ENCODE measurements at regions not wholly inside any gene's neighbourhood (a gene's known extent, or its start where the extent isn't known, plus 50 kb on each side); places are given as distances from the start of the nearest gene placed in this dataset.
"Not testable (repeated sequence)": the region's sequence is repeated elsewhere in the genome, so short reads cannot be mapped to it uniquely, and the experiment has no call there.

DNA sequence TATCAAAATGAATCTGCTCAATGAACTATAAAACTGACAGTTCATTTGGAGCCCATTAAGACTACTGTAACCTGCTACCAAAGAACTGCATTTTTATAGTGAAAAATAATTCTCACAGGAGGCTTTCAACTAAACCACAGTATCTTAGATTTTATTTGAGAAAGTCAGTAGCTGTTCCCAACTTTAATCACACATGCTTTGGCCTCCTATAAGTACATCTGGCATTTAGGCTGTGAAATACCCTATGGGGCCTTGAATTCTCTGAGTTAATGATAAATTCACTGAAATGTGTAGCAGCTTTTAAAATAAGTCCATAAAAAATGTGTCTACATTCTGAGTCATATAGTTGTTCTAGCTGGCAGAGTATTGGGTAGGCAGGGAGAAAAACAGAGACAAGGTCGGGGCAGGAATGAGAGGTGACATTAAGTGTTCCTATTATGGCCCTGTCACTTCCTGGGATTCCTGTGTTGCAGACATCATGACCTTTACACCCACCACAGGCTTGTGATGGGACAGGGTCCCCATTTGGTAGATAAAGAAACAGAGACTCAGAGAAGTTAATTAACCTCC, 588.8 kb downstream of the REEP3 start:
- no peak for DNase-seq (ENCODE audit: low read depth in 3 of 3, low spot score in 1 of 3)

DNA sequence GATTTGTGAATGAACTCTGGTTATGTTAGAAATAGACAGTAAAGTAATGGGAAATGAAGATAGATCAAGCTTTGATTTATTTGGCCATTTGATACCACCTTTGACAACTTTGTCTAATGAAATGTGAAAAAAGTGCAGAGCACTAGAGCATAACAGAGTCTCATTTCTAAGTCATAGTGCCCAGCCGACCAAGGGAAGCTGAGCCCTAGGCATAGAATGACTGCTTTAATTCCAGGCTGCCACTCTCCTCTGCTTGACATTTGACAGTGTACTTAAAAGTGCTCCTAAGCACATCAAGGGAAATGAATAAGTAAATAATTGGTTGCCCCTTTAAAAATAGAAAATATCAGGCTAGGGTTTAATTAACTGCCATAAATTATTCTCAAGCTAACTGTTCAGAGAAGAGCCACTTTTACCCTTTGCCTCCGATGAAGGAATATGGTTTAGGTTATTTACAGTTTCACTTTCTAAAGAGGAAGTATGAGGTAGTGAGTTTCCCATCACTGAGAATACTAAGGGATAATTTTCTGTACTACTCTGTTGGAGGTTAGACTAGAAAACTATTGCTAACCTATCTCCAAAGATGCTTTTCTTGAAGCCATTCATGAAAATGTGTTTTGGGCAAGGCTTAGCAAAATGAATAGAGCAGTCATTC, 591.6 kb downstream of the REEP3 start:
- DNase-seq (ENCODE audit: low read depth in 3 of 3, low spot score in 1 of 3) = no peak

DNA sequence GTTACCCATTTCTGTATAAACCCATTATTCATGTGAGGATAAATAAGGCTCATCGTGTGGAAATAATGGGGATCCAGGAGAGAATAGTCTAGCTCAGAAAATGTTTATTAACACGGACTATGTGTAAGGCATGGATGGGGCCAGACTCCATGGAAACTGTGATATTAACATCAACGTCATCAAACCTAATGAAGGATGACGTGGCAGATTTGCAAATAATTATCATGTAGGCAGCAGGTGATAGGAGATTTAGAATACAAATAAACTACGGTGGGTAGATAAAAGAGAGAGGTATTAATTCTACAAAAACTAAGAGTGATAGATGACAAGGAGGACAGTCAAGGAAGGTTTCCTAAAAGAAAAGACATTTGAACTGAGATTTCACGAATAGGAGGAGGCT, 592.2 kb downstream of the REEP3 start:
- DNase-seq (ENCODE audit: low read depth in 3 of 3, low spot score in 1 of 3) = no peak

DNA sequence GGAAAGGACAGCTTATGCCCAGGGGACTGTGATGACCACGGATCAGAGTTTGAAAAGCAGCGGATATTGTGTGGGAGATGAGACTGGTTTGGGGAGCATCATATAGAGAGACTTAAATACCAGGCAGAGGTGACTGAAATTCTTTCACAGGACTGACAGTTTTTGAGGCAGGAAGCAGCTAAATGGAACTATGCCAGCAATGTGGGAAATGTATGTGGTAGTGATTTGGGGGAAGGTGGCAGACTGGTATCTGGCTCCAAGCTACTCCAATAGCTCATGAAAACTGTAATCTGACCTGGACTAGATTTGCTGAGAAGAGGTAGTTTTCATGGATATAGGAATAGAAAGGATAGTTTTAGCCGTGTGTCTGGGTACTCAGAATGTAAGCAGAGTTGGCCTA, 592.6 kb downstream of the REEP3 start:
- no peak for DNase-seq (ENCODE audit: low read depth in 3 of 3, low spot score in 1 of 3)

DNA sequence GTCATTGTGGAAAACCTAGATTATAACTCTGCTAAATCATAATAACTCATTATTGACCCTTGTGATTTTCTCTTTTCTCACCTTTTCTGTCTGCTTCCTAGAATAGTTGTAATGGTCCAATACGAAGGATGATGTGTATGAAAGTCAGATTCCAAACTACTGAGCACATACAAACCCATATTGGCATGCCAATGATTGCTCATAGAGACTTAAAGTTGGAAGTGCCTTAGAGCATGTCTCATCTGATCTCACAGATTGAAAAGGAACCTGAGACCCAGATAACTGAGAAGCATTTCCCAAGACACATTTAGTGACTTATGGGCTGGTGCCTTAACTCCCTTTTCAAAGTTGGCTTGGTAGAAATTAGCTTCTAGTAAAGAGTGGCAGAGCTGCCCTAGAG, 594.3 kb downstream of the REEP3 start:
- no peak for DNase-seq (ENCODE audit: low read depth in 3 of 3, low spot score in 1 of 3)

DNA sequence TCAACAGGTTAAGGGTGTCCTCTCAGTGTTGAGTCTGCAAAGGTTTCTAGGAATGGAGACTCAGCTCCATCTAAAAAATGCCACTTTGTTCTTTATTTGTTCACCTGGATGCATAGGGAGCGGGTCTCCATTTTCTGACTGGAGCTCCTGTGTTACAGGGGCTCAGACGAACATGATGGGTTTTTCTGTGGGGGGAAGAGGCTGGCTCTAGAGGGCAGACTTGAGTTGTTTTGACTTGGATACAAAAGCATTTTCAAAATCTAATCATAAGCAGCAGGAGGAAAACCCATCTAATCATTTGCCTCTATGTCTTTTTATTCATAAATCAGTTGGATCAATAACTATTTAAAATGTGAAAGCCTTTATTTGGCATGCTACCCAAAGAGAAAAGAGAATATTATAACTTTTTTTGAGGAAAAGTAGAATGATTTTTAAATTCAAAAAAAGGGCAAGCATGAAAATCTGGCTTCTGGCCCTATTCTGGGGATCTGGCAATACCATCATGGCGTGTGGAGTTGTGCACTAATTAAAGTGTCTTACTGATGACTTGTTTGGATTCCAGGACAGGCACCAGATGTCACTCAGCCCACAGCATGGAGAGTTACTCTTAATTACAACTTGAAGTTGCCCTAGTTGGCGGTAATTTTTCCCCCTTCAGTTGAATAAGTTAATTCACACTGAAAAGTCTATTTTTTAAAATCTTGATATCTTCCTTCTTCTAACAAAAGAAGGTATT, 594.9 kb downstream of the REEP3 start:
- DNase-seq (ENCODE audit: low read depth in 3 of 3, low spot score in 1 of 3) = no peak

DNA sequence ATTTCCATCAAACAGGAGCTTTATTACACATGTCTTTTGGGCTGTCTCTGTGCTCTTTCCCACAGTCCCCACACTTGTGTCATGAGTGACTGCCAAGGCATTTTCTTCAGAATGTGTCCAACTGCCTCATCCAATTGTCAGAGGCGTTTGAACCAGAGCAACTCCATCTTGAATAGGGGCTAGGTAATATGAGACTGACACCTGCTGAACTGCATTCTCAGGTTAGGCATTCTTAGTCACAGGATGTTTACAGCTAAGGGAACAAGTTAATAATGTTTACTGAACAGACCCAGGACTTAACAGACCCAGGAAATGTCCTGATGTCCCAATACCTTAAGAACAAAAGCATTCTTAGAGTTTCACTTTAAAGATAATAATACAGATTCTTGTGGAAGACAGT, 595.5 kb downstream of the REEP3 start:
- DNase-seq (ENCODE audit: low read depth in 3 of 3, low spot score in 1 of 3) = no peak

DNA sequence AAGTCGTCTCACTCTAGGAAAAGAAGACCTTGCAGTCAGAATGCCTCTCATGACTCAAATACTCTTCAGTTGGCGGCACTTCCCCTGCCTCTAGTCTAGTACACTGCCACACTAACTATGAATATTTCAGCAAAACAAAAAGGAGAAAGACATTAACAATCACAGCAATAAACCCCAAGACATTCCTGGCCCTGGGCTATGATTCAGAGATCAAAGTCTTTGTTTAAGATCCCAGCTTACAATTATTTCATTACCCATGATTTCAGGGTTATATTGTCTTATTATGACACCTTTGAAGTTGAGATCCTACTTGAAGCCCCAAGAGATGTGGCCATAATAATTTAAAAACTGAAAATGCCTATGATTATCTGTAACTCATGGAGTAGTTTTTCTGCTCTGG, 597.5 kb downstream of the REEP3 start:
- DNase-seq (ENCODE audit: low read depth in 3 of 3, low spot score in 1 of 3) = no peak

DNA sequence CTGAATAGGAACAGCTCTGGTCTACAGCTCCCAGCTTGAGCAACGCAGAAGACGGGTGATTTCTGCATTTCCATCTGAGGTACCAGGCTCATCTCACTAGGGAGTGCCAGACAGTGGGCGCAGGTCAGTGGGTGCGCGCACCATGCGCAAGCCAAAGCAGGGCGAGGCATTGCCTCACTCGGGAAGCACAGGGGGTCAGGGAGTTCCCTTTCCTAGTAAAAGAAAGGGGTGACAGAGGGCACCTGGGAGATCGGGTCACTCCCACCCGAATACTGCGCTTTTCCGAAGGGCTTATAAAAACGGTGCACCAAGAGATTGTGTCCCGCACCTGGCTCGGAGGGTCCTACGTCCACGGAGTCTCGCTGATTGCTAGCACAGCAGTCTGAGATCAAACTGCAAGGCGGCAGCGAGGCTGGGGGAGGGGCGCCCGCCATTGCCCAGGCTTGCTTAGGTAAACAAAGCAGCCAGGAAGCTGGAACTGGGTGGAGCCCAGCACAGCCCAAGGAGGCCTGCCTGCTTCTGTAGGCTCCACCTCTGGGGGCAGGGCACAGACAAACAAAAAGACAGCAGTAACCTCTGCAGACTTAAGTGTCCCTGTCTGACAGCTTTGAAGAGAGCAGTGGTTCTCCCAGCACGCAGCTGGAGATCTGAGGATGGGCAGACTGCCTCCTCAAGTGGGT, 599.2 kb downstream of the REEP3 start:
- DNase-seq (ENCODE audit: low read depth in 3 of 3, low spot score in 1 of 3) = not testable (repeated sequence)

DNA sequence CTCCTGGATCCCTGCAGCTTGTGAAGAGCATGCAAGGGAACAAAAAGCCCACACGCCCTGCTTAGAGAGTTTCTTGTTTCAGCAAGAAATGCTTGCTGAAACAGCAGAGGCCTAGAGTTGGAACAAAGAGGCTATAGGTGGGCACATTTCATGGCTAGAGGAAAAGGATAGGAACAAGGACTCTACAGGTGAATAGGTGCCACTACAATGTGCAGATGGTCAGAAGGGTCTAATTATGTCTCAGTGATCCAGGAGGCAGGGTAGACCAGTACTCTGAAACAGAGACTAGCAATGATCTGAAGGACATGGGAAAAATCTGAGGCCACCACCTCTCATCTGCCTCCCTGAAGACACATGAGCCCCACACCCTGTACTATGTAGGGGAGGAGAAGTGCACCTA, 609.0 kb downstream of the REEP3 start:
- no peak for DNase-seq (ENCODE audit: low read depth in 3 of 3, low spot score in 1 of 3)

DNA sequence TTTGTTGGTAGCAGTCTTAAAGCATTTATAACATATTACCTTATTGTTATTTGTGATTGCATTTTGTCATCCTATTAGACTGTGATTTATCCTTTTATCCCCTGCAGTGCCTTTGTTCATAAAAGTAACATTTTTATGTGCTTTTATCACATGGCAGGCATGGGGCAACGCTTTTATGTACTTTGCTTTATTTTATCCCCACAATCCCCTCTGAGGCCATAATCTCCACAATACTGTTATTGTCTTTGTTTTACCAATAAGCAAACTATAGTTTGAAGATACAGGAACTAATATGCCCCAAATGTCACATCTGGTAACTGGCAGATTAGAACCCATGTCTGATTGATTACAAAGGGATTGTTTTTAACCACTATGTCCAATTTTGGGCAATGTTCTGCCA, 613.5 kb downstream of the REEP3 start:
- DNase-seq (ENCODE audit: low read depth in 3 of 3, low spot score in 1 of 3) = no peak

DNA sequence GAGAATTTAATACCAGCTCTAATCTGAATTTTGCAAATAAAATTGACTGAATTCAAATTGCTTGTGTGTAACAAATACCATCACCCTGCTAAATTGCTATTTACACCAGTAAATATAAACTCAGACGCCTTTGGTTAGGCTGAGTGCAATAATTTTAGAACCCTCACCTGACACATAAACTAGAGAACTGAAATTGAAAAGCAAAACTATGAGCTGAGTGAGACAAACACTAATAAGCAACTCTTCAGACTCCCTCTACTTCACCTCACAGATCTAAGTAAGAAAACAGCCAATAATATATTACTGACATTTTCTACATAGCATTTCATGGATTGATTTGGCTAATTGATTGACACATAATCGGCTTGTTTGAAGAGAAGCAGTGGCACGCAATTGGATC, 621.2 kb downstream of the REEP3 start:
- DNase-seq (ENCODE audit: low read depth in 3 of 3, low spot score in 1 of 3) = no peak

DNA sequence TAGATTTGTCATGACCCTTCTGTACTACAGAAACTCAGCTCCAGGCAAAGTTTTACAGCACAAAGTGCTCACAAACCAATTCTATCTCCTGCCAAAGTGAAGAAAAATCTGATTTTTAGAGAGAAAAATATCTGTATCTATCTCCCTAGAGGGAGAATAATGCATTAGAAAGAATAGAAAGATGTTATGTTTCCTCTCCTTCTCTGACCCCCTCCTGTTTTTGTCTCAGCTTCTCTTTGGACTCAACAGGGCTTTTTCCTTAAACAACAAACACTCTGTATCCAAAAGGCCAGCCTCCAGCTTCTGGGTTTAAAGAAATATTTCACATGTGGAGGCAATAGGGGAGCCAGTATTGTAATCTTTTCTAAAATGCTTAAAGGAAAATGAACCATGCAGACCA, 627.4 kb downstream of the REEP3 start:
- DNase-seq (ENCODE audit: low read depth in 3 of 3, low spot score in 1 of 3) = no peak

DNA sequence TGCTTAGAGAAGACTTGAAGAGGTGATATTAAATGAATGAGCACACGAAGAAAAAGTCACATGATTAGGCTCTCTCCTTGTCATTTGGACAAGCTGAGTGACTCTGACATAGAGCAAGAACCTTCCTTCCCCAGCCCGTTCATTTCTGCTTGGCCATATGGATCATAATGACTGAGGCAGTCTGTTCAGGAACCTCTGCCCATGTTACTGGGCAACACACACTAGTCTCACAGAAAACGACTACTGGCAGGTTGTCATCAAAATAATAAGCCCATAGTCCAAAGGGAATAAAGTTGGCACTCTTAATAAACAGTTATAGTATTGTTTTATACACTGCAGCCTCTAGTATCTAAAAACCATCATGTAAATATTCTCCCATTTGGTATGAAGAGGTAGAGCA, 635.0 kb downstream of the REEP3 start:
- DNase-seq (ENCODE audit: low read depth in 3 of 3, low spot score in 1 of 3) = no peak

DNA sequence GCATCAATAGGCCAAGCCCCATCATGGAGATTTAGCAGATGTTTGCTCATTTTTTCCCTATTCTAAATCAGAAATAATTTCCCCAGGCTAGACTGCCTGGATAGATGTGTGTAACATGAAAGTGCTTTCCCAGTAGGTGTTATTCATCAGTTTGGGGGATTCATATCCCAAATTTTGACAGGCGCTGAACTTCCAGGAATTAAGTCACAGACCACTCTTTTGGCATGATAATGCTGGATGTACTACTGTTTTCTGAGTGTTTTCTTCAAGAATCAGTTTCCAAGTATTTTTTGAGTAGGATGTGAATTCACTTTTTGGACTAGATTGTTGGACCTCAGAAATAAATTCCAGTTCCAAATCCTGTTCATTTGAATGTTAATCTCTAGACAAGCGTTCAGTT, 637.4 kb downstream of the REEP3 start:
- no peak for DNase-seq (ENCODE audit: low read depth in 3 of 3, low spot score in 1 of 3)

DNA sequence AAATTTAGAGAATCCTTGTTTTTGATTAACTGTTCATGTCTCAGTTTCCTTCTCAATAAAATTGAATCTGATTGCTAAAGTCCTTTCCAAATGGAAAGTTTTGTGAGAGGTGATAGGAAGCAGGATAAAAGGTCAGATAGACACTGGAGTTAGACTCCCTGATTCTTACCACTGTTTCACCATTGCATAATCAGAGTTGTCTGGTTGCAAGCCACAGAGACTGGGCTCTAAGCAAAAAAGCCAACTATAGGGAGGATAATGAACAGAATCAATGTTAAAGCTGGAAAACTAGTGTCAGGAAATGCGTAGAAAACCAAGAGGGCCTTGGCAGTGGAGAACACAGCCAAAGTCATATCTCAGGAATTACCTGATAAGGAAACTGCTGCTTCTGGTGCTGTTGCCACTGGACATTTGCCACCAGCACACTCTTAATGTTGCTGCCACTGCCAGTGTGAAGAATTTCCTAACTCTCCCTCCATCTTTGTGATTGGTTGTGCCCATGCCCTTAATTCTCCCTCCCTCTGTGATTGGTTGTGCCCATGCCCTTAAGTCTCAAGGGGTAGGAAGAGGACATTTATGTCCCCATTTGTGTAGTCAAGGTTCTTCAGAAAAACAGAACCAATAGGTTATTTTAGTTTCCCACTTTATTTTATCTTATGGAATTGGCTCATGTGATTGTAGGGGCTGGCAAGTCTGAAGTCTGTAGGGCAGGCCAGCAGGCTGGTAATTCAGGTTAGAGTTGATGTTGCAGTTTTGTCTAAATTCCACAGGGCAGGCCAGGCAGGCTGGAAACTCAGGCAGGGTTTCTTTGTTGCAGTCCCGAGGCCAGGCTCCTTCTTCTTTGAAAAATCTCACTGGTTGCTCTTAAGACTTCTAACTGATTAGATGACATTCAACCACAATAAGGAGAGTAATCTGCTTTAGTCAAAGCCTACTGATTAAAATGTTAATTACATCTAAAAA, 639.0 kb downstream of the REEP3 start:
- DNase-seq (ENCODE audit: low read depth in 3 of 3, low spot score in 1 of 3) = no peak

DNA sequence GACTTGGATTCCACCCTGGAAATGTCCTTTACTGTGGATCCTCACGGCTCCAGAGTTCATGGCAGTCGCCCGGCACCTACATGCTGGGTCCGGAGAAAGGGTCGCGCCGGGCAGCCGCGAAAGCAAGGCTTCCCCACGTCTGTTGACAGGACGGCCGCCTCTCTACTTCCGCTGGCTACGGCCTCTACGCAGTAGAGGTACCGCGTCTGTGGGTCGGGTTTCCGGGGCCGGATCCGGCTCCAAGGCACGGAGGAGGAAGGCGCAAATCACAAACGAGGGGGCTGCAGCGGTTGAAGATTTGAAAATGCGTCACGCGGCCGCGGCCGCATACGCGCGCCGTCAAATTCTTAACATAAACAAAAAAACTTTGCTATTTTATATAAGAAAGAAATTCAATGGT, 649.6 kb downstream of the REEP3 start:
- no peak for DNase-seq (ENCODE audit: low read depth in 3 of 3, low spot score in 1 of 3)

DNA sequence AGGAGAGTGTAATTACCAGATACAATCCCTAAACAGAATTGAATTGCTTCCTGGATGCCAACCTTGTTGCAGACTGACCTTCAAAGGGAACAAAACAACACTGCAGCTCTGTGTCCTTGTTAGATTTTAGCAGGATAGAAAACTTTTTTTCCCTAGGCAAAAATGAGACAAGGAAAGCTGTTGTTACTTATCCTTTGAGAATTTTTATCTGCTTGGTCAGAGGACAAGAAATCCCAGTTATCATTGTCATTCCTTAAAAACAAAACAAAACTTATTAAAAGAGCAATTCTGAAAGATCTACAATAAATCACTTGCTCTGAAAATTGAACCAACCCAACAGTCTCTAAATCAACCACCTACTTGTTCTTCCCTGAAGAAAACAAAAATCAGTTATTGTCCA, 652.6 kb downstream of the REEP3 start:
- no peak for DNase-seq (ENCODE audit: low read depth in 3 of 3, low spot score in 1 of 3)

DNA sequence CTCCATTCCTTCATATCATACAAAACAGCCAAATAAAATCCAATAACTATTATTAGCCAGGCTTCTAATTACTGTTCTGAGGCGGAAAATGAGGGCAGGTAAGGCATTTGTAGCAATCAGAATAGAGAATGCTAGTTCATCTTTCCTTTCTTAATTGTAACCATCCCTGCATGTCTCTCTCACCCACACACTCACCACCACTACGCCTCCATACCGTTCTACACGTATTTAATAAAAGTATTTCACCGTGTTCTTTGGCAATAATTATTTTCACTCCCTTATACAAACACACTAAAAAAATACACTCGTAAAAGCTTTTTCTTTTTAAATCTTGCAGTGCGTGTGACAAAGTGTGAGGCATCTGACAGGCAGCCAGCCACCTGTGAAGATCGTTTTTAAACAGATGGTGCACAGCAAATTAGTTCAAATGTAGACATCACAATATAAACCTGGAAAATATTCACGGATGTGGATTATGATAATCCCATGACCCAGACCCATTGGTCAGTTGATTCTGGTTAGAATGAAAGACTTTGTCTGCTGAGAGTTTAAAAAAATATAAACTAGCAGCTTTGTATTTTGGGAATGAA, 653.6 kb downstream of the REEP3 start:
- no peak for DNase-seq (ENCODE audit: low read depth in 3 of 3, low spot score in 1 of 3)

DNA sequence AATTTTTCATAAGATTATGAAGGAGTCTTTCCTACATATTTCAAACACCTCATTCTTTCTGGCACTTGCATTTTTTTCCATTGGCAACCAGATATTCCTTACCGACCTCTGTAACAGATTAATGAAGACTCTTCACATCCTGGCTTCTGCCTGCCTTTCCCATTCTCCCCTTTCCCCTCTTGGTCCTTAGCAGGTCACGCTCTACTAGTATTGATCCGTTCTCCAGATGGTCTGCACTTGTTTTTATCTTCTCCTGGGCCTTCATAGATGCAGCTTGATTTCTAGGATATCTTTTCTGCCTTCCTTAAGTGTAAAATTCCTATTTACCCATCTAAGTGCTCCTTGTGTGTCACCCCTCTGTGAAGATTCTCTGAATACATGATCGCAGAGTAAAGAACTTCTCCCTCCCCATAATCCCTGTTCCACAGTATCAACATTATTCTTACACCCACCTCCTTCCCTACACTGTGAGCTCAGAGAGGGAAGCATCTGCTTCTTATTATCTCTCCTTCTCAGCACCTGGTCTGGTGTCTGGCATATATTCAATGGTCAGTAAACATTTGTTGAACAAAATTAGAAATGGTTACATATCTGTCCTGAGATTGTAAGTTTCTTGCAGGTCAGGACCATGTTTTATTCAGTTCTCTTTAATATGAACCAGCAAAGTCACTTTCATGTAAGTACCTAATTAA, 654.2 kb downstream of the REEP3 start:
- no peak for DNase-seq (ENCODE audit: low read depth in 3 of 3, low spot score in 1 of 3)

Measured in stimulated activated CD4-positive, alpha-beta T cell treated with anti-CD3 and anti-CD28 coated beads, TNF-alpha, amount 100 ng/mL, for 1 hour (primary cell).